HPDE6-E6E7 (cell line): ENCODE measurements at regions not wholly inside any gene's neighbourhood (a gene's known extent, or its start where the extent isn't known, plus 50 kb on each side); places are given as distances from the start of the nearest gene placed in this dataset.
A peak's percentile ranks its signal among the peaks of the same experiment; 100 is the strongest.
"Not testable (repeated sequence)": the region's sequence is repeated elsewhere in the genome, so short reads cannot be mapped to it uniquely, and the experiment has no call there.

ENCODE experiments used
- DNase-seq: peaks from one replicate; pipeline ENCODE4 v3.0.0; 2011; ENCODE audit warnings: missing footprints; ENCODE audit errors: extremely low spot score

DNA sequence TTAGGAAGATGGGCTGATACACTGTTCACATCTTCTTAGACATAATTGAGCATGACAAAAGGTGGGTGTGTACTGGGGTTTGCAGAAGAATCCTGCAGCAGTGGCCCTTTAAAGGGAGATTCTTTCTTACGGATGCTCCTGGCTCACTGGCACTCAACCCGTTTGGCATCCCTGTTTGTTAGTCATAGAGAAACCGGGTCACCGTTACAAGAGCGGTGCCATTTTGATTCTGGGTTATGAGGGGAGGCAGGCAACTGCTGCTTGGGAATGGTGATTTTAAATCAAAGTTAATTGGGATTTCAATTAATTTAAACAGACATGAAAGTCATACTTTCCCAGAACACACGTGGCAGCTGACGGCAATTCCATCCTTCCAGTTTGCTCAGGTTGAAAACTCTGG, 245.8 kb downstream of the AACS start:
- no peak for DNase-seq

GRCh38 chr12:125312471-125312870, 247.2 kb downstream of the AACS start:
- no peak for DNase-seq

GRCh38 chr12:125314051-125314755, 249.0 kb downstream of the AACS start:
- no peak for DNase-seq

- no peak for DNase-seq
Observed at GRCh38 chr12:125315771-125316170, 250.5 kb downstream of the AACS start.

GRCh38 chr12:125320177-125320576, 254.9 kb downstream of the AACS start:
- no peak for DNase-seq

DNA sequence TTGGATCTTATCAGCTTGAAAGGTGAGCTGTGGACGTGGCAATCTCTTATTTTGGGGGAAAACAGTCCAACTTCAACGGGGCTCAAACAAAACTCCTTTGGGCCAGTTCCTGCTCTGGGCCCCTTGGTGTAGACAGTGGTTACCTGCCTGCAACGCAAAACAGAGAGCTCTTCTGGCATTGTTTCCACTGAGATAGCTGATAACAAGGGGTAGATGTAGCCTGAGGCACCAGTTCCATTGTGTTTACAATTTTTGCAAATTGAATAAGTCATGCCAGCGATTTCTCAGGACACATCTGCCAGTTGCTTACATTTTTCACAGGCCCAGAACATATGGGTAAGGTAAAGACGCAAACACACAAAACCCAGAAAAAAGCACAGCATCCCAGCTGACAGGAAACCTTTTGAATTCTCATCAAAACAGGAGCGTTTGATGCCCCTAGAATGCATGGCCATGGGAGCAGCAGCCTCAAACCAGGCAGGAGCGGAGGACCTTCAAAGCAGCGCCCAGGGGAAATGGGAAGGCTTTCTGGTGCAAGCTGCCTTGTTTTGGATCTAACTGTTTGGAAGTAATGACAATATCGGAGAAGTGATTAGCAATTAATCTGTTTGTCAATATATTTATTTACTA, 259.7 kb downstream of the AACS start:
- no peak for DNase-seq

DNA sequence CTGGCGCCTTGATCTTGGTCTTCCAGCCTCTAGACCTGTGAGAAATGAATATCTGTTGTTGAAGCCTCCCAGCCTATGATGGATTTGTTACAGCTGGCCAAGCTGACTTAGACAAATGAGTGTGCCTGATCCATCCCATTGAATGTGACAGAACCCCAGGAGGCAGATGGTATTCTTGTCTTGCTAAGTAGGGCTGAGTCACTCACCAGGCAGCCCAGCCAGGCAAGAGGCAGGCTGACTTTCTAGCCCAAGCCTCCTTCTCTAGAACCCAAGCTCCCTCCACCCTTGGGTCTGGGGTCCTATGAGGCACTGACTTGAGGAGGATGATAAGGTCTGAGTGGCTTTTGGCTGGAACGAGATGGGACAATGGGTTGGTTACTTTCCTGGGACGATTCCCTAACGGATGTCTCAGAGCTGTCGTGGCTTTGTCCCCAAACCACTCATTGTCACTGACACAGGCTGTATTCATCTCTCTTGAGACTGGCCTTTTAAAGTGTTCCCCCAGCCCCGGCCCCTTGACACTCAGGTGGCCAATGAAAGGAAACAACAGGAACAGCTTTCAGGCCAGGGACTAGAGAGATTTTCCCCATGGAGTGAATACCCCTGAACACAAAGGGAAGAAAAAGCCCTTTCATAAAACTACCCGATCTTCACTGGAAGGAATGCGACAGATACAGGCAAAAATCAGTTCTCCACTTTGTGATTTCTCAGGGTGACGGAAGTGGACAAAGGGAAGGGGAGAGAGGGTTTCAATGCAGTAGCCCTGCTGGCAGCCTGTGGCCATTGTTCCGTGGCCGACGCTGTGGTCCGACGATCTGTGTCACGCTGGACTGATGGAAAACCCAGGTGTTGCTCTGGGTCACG, 264.2 kb downstream of the AACS start:
- DNase-seq: no peak

DNA sequence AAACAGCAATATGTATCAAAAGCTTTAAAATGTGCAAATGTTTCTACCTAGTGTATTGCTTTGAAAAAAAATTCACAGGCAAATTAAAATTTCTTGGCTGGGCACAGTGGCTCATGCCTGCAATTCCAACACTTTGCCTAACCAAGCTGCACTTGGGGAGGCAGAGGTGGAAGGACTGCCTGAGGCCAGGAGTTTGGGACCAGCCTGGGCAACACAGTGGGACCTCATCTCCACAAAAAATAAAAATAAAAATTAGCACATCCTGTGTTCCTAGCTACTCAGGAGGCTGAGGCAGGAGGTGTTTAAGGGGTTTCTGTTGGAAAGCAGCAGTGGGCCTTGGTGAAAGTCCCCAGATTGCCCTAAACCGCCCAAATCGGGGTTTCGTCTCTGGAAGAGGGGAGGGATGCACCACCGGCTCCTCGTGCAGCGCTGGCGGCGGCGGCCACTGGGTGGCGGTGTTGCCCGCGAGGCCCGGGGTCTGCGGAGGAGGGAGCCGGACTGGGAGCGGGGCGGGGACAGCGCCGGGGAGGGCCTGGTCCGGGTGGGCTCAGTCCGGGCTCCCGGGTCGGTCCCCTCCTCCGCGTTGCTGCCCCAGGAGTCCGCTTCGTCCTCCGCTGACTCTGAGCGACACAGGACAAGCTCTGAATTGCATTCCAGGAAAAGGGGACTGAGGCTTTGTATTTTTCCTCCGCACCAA, 265.6 kb downstream of the AACS start:
- DNase-seq: peak; percentile 38

GRCh38 chr12:125331342-125332052, 266.3 kb downstream of the AACS start:
- DNase-seq: no peak

- no peak for DNase-seq
Observed at GRCh38 chr12:125332900-125333299, 267.7 kb downstream of the AACS start.

- no peak for DNase-seq
Observed at GRCh38 chr12:125336246-125336645, 271.0 kb downstream of the AACS start.

DNA sequence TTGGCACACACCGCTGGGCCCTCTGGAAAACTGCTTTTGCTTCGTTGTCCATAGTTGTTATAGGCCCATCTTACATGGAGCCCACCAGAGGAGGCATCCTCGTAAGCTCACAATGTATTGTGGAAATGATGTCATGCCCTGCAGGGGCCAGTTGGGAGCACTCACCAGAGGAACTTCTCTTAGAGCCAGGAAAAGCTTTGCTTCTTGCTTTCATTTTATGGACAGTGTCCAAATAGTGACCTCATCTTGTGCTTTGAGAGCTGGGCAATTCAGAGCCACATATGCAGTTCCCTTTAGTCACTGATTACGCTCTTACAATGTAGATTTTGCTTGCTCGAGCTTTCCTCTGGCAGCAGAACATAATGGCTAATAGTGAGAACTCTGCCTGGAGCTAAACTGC, 275.6 kb downstream of the AACS start:
- no peak for DNase-seq

GRCh38 chr12:125341422-125341821, 276.2 kb downstream of the AACS start:
- DNase-seq: no peak

GRCh38 chr12:125343649-125344048, 278.4 kb downstream of the AACS start:
- DNase-seq: no peak

GRCh38 chr12:125346362-125346761, 281.1 kb downstream of the AACS start:
- DNase-seq: no peak

DNA sequence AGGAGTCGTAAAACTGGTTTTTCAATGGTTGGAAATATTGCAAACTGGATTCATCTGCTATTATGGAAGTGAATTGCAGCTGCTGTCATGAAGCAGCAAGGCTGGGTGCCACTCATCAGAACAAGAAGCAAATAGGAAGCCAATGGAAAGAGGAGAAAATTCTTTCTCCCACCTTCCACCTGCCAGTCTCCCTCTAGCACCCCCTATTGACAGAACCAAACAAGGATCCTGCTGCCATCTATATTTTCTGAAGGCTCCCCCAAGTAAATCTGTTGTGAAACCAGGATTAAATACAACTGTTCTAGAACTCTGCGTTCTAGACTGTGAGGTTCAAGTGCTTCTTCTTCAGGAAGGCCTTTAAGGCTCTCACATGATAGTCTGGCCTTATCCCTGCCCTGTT, 286.6 kb downstream of the AACS start:
- no peak for DNase-seq

DNA sequence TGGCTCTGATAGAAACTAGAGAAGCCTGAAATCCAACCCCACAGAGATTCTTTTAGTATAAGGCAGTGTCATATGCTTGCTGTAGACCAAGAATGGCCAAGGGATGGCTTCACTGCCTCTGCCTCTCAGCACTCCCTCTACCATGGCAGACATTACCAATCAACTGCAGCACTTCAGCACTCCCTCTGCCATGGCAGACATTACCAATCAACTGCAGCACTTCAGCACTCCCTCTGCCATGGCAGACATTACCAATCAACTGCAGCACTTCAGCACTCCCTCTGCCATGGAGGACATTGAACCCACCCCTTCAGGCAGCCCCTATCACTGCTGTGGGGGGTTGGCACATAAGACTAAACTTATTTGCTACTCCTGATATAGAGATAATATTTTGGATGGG, 287.8 kb downstream of the AACS start:
- not testable (repeated sequence) for DNase-seq

GRCh38 chr12:125353871-125354270, 288.6 kb downstream of the AACS start:
- DNase-seq: no peak

DNA sequence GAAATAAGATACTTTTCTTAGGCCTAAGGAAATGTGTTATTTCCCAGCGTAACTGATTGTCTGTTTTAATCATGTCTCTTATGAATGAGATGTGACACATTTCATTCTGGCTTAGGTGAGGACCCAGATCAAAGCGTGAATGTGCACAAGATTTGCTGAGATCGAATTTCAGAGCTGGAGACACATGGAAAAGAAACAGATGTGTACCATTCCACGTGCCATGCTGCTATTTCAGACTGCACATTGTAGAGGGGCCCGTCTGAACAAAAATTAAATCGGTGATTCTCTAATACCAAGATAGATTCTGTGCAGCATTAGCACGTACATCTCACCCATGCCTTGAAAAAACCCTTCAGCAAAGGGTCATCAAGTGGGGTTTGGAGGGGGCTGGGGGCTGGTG, 290.4 kb downstream of the AACS start:
- DNase-seq: no peak

GRCh38 chr12:125356111-125356510, 290.9 kb downstream of the AACS start:
- no peak for DNase-seq

DNA sequence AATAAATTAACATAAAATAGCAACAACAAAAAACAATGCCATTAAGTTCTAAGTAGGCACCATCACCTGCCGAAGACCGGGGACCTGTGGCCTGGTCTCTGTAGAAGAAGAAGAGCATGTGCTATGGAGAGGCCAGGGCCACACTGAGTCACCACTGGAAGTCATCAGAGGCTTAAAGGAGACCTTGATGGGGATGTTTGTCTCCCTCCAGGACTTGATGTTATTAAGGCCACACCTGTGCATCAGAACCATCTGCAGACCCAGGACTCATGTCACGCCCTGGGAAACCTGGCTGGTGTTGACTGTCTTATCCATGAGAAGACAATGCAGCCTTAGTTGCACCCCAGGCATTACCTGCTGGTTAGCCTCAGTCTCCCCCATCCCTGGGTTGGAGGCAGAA, 292.3 kb downstream of the AACS start:
- no peak for DNase-seq
